ENCODE measurements at regions not wholly inside any gene's neighbourhood (a gene's known extent, or its start where the extent isn't known, plus 50 kb on each side); places are given as distances from the start of the nearest gene placed in this dataset.

- DNase-seq (ENCODE audit: low read depth): no peak
- no peaks in the 10 kb centered on the region for H3K36me3 ChIP-seq (ENCODE audit: control insufficient read depth, insufficient read depth, low read length)
- no peak for TF ChIP-seq CTCF (IDR thresholded peaks at IDR 0.05; ENCODE audit: insufficient read depth, low read length, severe bottlenecking)
- no peak for FAIRE-seq
- H3K27me3 ChIP-seq (ENCODE audit: control insufficient read depth, insufficient read depth, low read length): no peaks in the 10 kb centered on the region
- no peak overlapping the region for H3K4me3 ChIP-seq (ENCODE audit: low read depth, low read length)
These were observed 229.3 kb upstream of the ACTBL2 start for GRCh38 chr5:57711946-57712345.

GRCh38 chr5:57711471-57711870 is 228.9 kb upstream of the ACTBL2 start:
- FAIRE-seq (no peak), DNase-seq (ENCODE audit: low read depth) (no peak)
- H3K27me3 ChIP-seq (ENCODE audit: control insufficient read depth, insufficient read depth, low read length): no peaks in the 10 kb centered on the region
- TF ChIP-seq CTCF (IDR thresholded peaks at IDR 0.05; ENCODE audit: insufficient read depth, low read length, severe bottlenecking): no peak
- H3K4me3 ChIP-seq (ENCODE audit: low read depth, low read length): no peak overlapping the region
- H3K36me3 ChIP-seq (ENCODE audit: control insufficient read depth, insufficient read depth, low read length): no peaks in the 10 kb centered on the region

- DNase-seq (ENCODE audit: low read depth) (no peak), FAIRE-seq (no peak)
- no peak for TF ChIP-seq CTCF (IDR thresholded peaks at IDR 0.05; ENCODE audit: insufficient read depth, low read length, severe bottlenecking)
- H3K4me3 ChIP-seq (ENCODE audit: low read depth, low read length): no peak overlapping the region
- no peaks in the 10 kb centered on the region for H3K36me3 ChIP-seq (ENCODE audit: control insufficient read depth, insufficient read depth, low read length)
- H3K27me3 ChIP-seq (ENCODE audit: control insufficient read depth, insufficient read depth, low read length): no peaks in the 10 kb centered on the region
These were observed 227.5 kb upstream of the ACTBL2 start for GRCh38 chr5:57710126-57710525.

- Histone ChIP-seq H3K36me3 (ENCODE audit: control insufficient read depth, insufficient read depth, low read length) (no peaks in the 10 kb centered on the region), H3K4me3 (ENCODE audit: low read depth, low read length) (no peak overlapping the region), H3K27me3 (ENCODE audit: control insufficient read depth, insufficient read depth, low read length) (no peaks in the 10 kb centered on the region)
- DNase-seq (ENCODE audit: low read depth): no peak
- TF ChIP-seq CTCF (IDR thresholded peaks at IDR 0.05; ENCODE audit: insufficient read depth, low read length, severe bottlenecking): no peak
- no peak for FAIRE-seq
These were observed 223.2 kb upstream of the ACTBL2 start for GRCh38 chr5:57705769-57706168.

DNA sequence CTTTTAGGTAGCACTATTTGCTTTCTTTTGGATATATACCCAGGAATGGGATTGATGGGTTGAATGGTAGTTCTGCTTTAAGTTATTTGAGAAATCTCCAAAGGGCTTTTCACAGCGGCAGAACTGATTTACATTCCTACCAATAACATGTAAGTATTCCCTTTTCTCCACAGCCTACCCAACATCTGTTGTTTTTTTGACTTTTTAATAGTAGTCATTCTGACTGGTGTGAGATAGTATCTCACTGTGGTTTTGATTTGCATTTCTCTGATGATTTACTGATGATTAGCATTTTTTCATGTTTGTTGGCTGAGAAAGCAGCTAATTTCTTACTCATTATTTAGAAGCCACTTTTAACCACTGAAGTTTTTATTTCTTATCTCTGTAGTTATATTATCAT is 221.1 kb upstream of the ACTBL2 start:
- DNase-seq (ENCODE audit: low read depth) (peak; percentile 34), FAIRE-seq (no peak)
- no peak for TF ChIP-seq CTCF (IDR thresholded peaks at IDR 0.05; ENCODE audit: insufficient read depth, low read length, severe bottlenecking)
- H3K4me3 ChIP-seq (ENCODE audit: low read depth, low read length): no peak overlapping the region
- no peaks in the 10 kb centered on the region for H3K36me3 ChIP-seq (ENCODE audit: control insufficient read depth, insufficient read depth, low read length)
- no peaks in the 10 kb centered on the region for H3K27me3 ChIP-seq (ENCODE audit: control insufficient read depth, insufficient read depth, low read length)

DNA sequence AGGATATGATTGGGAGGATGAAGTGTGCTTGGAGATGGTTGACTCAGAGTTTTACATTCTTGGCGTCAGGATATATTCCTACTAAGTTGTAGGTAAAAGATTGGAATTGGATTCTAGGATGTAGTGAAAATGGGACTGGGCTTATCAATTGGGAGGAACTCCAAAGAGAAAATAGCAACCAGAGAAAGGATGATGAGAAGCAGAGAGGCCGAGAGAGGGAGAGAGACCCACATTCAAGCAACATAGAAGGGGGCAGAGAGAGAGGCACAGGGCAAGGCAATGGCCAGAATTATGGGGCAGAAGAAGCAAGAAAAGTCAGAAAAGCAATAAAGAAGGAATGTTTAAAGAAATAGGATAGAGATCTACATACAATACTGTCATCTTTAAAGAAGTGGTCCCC is 217.9 kb upstream of the ACTBL2 start:
- DNase-seq (ENCODE audit: low read depth): no peak
- no peak for TF ChIP-seq CTCF (IDR thresholded peaks at IDR 0.05; ENCODE audit: insufficient read depth, low read length, severe bottlenecking)
- FAIRE-seq: no peak
- Histone ChIP-seq H3K4me3 (ENCODE audit: low read depth, low read length) (no peak overlapping the region), H3K36me3 (ENCODE audit: control insufficient read depth, insufficient read depth, low read length) (no peaks in the 10 kb centered on the region), H3K27me3 (ENCODE audit: control insufficient read depth, insufficient read depth, low read length) (no peaks in the 10 kb centered on the region)
